ENCODE measurements at regions not wholly inside any gene's neighbourhood (a gene's known extent, or its start where the extent isn't known, plus 50 kb on each side); places are given as distances from the start of the nearest gene placed in this dataset.
"Not testable (repeated sequence)": the region's sequence is repeated elsewhere in the genome, so short reads cannot be mapped to it uniquely, and the experiment has no call there.

- no peak for DNase-seq (ENCODE audit: low read depth)
Measured at GRCh38 chr3:110393941-110394340, 677.7 kb upstream of the NECTIN3 start.

- DNase-seq (ENCODE audit: low read depth): no peak
Measured at GRCh38 chr3:110397115-110397514, 674.5 kb upstream of the NECTIN3 start.

GRCh38 chr3:110400315-110400714, 671.3 kb upstream of the NECTIN3 start:
- DNase-seq (ENCODE audit: low read depth): no peak

GRCh38 chr3:110405830-110406585, 665.6 kb upstream of the NECTIN3 start:
- no peak for DNase-seq (ENCODE audit: low read depth)

- peak; percentile 32 for DNase-seq (ENCODE audit: low read depth)
Measured at GRCh38 chr3:110413266-110413665, 658.4 kb upstream of the NECTIN3 start.

GRCh38 chr3:110413807-110414748, 657.5 kb upstream of the NECTIN3 start:
- DNase-seq (ENCODE audit: low read depth): peak; percentile 90

- DNase-seq (ENCODE audit: low read depth): peak; percentile 91
Measured at GRCh38 chr3:110414855-110415254, 656.8 kb upstream of the NECTIN3 start.

- DNase-seq (ENCODE audit: low read depth): no peak
Measured at GRCh38 chr3:110419096-110419495, 652.5 kb upstream of the NECTIN3 start.

GRCh38 chr3:110419601-110420000, 652.0 kb upstream of the NECTIN3 start:
- peak; percentile 63 for DNase-seq (ENCODE audit: low read depth)

GRCh38 chr3:110420158-110420641, 651.4 kb upstream of the NECTIN3 start:
- peak; percentile 87 for DNase-seq (ENCODE audit: low read depth)

GRCh38 chr3:110423276-110423675, 648.3 kb upstream of the NECTIN3 start:
- no peak for DNase-seq (ENCODE audit: low read depth)

GRCh38 chr3:110430146-110430545, 641.5 kb upstream of the NECTIN3 start:
- no peak for DNase-seq (ENCODE audit: low read depth)

GRCh38 chr3:110436209-110436608, 635.4 kb upstream of the NECTIN3 start:
- no peak for DNase-seq (ENCODE audit: low read depth)

GRCh38 chr3:110440066-110440653, 631.5 kb upstream of the NECTIN3 start:
- DNase-seq (ENCODE audit: low read depth): not testable (repeated sequence)

GRCh38 chr3:110454066-110454465, 617.5 kb upstream of the NECTIN3 start:
- DNase-seq (ENCODE audit: low read depth): peak; percentile 63

GRCh38 chr3:110456001-110456400, 615.6 kb upstream of the NECTIN3 start:
- peak; percentile 28 for DNase-seq (ENCODE audit: low read depth)

GRCh38 chr3:110456438-110457138, 615.0 kb upstream of the NECTIN3 start:
- DNase-seq (ENCODE audit: low read depth): no peak

GRCh38 chr3:110457508-110457907, 614.1 kb upstream of the NECTIN3 start:
- no peak for DNase-seq (ENCODE audit: low read depth)

GRCh38 chr3:110459021-110459420, 612.6 kb upstream of the NECTIN3 start:
- DNase-seq (ENCODE audit: low read depth): peak; percentile 15

GRCh38 chr3:110470310-110470709, 601.3 kb upstream of the NECTIN3 start:
- DNase-seq (ENCODE audit: low read depth): no peak

- DNase-seq (ENCODE audit: low read depth): no peak
Measured at GRCh38 chr3:110473405-110473804, 598.2 kb upstream of the NECTIN3 start.

- no peak for DNase-seq (ENCODE audit: low read depth)
Measured at GRCh38 chr3:110474397-110474796, 597.2 kb upstream of the NECTIN3 start.

All from iris pigment epithelial cell (primary cell).